NCI-H2081 treated with DMSO at 0.1 percent for 48 hours (cell line): ENCODE measurements at regions not wholly inside any gene's neighbourhood (a gene's known extent, or its start where the extent isn't known, plus 50 kb on each side); places are given as distances from the start of the nearest gene placed in this dataset.

ENCODE experiments used
- DNase-seq: peaks from one replicate; lab custom pipeline; 2025; lab: John Stamatoyannopoulos, UW

DNA sequence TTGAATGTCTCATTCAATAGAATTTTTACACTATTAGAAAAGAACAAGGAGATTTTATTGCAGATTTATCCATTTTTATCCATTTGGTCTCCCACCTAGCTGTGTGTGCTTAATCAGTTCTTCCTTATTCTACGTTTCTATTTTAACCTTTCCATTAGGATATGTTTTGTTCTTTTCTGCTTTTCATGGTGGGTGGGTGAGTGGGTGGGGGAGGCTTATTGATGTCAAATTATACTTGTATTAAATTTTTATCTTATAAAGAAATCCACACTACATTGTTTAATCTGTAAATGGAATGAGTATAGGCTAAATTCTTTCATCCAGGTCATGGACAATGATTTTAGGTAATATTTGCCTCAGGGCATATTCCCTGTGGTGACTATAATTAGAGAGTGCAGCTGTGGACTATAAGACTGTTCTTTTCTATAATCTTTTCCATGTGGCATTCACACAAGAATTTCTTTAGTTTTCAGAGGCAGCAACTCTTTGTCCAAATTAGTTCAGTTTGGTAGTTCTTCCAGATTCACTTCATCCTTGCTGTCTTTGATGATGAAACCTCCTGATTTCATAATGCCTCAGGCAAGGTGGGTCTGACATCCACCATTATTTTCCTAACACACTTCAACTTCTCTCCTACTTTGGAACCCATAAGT is 2451.8 kb downstream of the PCDH7 start:
- no peak for DNase-seq

DNA sequence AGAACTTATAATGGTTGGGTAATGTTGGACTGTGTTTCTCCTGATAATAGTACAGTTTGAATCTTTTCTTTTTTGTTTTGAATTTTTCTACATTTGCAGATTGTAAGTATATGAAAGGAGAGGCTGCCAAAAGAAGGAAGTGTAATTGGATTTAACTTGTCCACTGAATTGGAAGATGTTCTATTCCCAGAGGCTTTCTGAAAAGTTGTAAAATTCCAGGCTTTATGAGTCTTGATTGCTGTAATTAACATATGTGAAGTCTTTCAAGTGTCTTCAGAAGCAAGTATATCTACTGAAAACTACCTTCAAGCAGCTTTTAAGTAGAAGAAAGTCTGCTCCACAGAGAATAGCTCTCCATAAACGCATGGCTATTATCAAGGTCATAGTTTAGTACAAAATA is 2456.4 kb downstream of the PCDH7 start:
- no peak for DNase-seq

DNA sequence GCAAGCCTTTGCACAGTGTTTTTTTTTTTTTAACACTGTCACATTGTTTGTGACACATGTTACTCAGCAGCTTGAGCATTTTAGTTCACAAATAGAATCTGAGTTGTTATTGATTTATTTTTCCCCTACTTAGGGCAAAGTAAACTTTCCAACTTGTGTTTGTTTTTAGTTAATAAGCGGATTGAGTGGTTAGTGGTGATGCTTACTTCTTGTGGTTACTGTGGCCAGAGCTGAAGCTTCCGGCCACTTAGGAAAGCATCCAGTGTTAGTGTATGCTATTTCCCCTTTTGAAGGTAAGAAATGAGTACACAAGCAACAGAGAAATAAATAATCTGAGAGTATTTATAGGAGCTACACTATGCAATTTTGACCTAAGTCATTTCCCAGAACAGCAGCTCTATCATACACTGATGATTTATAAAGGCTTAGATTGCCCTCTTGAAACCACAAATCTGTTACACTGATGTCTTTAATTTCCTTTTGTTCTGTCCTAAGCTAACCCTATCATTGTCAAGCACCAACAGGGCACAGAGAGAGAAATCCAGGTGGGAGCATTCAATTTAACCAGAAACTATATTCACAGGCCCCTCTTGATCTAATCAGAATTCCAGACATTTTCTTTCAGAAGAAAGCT is 2464.6 kb downstream of the PCDH7 start:
- DNase-seq: no peak

DNA sequence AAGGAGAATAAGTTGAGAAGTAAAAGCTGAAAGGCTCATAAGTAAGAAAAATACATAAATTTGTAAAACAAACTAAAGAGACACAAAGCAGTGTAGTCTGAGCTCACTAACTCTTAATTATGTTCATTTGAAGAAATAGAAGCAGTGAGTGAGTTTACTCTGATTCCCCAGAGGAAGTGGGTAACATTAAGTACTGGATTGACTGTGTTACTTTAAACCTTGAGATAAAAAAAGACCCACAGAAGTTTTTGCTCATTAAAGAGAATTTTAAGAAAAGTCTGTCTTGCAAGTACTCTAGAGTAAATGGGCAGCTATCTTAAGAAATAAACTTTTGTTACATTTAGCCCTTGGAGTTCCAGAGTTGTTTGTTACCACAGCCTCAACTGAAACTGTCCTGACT is 2466.9 kb downstream of the PCDH7 start:
- no peak for DNase-seq

DNA sequence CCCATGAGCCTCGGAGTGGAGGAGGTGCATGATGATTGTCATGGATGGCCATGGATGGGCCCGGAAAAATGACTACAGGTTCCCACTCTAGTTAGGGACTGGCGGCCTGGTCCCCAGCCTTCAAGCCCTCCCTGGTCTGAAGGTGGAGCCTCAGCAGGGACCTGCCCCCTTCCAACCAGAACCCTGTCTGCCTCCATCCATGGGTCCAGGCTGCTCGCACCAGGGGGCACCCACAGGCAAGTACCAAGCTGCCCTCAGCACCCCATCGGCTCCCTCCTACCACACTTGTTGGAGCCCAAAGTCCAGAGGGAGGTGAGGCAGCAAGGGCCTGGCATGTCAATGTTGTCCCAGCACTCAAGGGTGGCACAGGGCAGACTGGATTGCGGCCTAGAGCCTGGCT is 2468.6 kb downstream of the PCDH7 start:
- no peak for DNase-seq

DNA sequence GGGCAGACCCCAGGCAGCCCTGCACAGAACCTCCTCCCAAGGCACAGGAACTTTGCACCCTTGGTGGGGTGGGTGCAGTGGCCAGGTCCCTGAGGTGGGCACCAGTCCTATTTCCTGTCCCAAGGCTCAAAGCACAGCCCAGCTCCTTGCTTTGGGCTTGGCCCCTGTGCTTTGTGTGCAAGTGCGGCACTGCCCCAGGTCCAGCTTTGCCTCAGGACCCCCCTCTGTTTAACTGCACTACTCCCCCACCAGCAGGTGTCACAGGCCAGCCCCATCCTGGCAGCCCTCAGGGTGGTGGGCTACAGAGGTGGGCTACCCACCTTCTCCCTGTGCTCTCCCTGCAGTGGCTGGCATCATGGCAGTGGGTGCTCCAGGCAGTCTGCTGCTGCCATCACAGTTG is 2469.0 kb downstream of the PCDH7 start:
- DNase-seq: no peak

DNA sequence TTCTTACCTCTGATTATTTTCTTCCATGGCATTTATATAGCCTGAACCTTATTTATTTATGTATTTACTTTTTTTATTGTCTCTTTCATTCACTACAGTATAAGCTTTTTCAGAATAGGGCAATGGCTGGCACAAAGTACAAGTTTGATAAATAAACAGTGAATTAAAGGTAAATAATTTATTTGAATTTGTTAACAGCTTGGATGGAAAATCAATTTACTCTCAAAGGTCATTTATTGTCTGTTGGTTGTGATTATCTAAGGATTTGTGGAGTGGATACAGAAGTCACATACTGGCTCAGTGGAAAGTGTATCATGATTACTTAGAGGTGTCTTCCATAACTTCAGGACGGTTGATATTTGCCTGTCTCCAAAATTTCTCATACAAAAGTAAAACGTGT is 2472.9 kb downstream of the PCDH7 start:
- no peak for DNase-seq

DNA sequence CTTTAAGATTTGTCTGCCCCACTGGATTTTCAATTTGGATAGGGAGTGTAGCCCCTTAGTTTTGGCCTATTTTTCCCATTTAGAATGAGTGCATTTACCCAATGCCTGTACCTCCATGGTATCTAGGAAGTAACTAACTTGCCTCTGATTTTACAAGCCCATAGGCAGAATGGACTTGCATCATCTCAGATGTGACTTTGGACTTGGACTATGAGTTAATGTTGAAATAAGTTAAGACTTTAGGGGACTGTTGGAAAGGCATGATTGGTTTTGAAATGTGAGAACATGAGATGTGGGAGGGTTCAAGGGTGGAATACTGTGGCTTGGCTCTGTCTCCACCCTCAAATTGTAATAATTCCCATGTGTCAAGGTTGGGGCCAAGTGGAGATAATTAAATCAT is 2480.2 kb downstream of the PCDH7 start:
- DNase-seq: no peak

DNA sequence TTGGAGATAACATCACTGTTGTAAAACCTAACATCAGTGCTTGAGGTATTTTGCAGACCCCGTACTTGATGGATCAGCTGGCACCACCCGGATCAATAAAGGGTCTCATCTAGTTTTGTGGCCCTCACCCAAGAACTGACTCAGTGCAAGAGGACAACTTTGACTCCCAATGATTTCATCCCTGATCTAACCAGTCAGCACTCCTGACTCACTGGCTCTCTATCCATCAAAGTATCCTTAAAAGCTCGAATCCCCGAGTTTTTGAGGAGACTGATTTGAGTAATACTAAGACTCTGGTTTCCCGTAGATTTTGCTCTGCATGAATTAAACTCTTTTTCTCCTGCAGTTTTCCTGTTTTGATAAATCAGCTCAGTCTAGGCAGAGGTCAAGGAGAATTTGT is 2498.1 kb downstream of the PCDH7 start:
- no peak for DNase-seq

DNA sequence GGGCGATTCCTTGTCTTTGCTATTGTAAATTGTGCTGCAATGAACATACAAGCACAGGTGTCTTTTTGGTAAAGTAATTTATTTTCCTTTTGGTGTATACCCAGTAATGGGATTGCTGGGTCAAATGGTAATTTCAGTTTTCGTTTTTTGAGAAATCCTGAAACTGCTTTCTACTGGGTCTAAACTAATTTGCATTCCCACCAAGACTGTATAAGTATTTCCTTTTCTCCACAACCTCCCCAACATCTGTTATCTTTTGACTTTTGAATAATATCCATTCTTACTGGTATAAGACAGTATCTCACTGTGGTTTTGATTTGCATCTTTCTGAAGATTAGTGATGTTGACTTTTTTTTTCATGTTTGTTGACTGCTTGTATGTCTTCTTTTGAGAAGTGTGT is 2506.0 kb downstream of the PCDH7 start:
- no peak for DNase-seq

DNA sequence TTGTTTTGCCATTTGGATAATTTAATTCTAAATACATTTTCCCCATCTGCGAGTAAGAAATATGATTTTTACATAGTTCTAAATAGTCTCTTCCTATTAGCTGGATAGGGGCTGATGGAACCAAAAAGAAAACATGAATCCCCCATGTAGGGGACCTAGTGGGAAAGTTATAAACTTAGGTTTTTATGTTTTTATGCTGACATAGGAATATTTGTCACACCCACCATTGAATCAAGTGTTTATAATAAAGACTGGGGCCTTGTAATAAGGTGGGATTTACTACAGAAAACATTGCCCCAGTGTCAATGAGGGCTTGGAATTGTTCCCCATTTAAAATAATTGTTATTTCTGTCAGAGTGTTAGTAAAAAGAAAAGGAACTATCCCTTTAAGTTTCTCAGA is 2506.6 kb downstream of the PCDH7 start:
- DNase-seq: no peak

DNA sequence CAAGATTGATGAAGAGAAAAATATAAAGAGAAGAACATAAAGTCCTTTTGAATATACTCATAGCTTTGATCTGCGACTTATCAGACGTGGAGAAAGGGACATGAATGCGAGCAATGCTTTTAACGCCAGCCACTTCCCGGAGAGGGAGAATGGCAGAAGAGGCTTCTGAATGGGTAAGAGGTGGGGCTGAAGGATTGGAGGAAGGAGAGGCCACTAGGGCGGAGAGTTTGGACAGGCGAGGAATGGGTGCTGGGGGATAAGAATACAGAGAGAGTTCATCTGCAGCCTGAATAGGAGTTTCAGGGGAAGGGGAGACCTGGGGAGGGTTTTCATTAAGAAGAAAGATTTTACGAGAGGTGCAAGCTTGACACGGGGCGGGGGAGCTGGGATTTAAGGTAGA is 2534.9 kb downstream of the PCDH7 start:
- DNase-seq: no peak

DNA sequence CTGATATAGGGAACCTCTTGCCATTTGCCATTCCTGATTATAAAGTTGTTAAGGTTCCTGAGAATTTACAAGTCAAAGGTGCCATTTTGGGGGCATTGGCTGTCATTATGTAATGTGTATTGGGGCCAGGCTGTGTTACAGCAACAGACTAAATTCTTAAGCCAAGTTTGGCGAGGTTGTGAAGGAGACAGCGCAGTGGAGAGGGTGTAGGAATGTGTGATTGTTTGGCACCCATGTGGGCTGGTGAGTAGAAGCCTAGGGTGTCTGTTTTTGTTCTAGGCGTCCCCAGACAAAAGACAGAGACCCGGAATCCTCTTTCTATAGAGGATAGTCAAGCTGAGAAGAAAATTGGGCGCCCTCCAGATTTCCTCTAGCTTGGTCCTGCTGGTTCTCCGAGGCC is 2535.3 kb downstream of the PCDH7 start:
- DNase-seq: no peak

DNA sequence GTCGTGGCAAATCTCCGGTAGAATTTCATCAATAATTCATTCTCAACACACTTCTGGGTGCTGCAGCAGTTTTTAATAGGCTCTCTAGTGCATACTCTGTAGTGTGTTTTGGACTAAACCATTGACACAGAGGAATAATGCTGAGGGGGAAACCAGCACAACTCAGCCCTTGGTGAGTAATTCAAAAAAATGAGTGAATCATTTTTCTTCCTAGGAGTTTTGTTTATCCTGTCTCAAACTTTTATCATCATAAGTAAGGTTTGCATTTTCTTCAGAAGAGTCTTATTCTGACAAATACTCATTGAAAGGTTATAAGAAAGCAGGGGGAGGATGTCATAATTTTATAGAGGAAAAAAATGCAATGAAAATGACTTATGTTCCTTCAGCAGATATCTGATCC is 2542.7 kb downstream of the PCDH7 start:
- DNase-seq: no peak

DNA sequence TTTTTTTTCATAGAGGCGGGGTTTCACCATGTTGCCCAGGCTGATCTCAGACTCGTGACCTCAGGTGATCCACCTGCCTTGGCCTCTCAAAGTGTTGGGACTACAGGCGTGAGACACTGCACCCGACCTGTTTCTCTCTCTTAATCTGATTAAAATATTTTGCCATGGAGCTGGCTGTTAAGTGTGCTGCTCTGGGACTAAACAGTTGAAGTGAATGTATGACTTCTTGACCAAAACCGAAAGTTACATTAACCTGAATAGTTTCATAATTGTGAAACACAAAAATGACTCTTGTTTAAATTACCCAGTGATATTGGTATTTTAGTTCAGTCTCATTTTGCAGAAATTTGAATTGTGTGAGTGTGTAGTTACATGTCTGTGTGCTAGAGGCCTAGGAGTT is 2548.6 kb downstream of the PCDH7 start:
- no peak for DNase-seq

DNA sequence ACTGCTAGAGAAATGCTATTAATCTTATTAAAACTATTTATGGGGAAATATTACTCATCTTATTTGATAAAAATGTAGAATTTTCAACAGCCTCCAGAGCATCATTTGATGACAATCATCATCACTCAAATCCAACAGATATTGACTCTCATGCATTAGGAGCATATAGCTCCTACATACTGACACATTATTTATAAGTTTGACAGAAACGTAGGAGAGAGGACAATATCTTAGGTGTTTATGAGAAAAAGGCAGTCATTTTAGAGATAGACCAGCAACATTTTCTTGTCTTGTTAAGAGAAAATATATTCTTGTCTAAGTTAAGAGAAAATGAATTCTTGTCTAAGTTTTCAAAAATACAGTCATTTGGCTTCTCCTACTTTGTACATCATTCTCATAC is 2550.2 kb downstream of the PCDH7 start:
- no peak for DNase-seq

DNA sequence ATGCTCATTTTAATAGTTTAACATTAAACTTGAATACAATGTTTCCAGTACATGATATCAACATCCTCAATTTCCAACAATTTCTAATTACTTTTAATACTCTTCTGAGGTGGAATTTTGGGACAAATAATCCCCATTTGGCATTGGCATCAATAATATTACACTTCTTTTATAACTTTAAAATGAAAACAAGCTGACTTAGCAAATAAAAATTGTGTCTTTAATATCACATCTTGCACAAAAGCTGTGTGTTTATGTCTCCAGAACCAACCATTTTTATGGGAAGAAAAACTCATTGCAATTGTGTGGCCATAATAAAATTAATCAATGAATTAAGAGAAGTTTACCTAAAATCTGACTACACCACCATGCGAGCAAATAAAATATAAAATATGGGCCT is 2552.6 kb downstream of the PCDH7 start:
- no peak for DNase-seq

DNA sequence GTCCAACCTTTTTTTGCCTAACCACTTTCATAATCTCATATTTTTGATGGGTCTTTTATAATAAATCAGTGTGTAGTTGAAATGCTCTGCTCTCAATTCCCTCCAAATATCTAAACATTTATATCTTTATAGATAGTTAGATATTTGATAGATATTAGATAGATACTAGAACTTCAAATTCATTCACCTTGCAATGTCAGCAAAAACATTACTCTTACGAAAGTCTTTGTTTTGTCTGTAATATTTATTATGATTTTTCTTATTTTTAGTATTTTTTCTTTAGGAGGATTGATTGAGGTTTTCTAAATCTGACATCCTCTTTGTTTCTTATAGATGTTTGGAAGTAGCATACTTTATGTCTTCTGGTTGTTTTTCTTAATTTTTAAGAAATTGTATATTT is 2563.6 kb downstream of the PCDH7 start:
- DNase-seq: no peak

DNA sequence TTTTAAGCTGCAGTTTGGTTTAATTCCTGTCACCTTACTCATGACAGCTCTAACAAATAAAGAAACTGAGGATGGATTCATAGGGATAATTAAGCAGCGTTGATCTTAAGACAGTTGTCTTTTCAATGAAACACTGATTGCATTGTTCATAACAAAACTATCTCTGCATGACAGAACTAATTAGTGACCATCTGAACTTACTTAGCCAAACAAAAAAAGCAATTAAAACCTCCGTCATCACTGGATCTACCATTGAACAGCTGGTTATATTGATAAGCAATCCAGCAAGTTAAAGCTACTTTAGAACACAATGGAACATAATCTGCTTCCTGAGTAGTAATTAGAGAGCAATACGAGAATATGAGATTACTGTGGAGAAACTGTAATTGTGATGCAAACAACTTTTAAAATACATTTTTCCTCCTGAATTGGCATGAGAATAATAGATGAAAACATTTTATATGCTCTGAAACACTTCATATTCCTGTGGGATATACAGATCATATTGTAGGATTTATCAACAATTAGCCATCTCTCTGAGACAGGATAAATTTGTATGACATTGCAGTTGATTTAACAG is 2576.8 kb downstream of the PCDH7 start:
- DNase-seq: no peak

DNA sequence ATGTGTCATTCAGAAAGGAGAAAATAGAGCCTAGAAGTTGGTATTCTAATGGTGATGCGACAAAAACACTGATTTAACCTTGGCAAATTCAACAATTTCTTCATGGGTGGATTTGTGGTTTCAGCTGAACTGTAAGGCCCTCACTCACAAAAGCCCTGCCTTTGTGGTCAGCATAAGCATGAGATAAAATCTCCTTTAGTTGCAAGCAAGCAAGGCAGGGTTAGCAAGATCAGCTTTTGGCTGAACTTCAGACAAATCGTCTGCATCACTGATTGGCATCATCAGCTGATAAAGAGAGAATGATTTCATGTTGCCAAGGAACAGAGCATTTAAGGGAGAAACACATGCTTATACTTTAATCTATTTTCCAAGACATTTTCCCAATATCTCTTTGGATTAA is 2582.2 kb downstream of the PCDH7 start:
- DNase-seq: no peak

DNA sequence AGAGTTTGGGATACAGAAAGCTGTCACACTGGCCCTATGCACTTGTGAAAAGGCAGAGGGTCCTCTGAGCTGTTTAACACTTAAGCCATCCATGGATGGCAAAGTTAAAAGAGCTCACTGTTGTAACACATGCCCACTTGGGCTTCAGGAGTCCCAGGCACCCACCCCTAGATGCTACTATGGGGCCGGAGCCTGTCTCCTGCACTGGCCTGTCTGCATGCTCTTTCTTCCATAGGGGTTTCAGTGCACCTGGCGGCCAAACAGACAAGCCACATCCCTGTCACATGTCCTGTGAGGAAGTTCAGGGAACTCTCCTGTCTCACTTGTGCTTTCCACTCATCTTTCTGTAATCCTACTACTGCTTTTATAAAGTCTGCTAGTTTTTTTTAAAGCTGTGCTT is 2586.0 kb downstream of the PCDH7 start:
- DNase-seq: no peak

DNA sequence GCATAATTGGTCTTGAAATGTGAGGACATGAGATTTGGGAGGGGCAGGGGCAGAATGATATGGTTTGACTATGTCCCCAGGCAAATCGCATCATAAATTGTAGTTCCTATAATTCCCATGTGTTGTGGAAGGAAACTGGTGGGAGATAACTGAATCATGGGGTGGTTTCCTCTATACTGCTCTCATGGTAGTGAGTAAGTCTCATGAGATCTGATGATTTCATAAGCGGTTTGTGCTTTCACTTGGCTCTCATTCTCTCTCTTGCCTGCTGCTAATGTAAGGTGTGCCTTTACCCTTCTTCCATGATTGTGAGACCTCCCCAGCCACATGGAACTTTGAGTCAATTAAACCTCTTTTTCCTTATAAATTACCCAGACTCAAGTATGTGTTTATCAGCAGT is 2595.9 kb downstream of the PCDH7 start:
- no peak for DNase-seq

DNA sequence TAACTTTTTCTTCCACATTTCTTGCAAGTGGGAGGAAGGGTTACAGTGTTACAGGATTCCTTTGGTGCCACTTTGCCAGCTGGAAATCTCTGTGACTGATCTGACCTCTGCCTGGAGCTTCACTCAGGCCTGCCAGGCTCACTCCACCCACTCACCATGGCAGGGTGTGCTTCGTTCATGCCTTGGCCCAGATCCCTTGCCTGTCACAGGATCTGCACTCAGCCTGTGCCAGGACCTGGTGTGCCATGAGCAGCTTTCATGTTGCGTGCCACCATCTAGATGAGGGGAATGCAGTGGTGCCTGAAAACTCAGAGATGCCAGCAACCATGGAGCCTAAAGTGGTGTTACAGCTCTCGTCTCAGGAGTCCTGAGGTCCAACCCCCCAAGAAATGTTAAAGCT is 2596.4 kb downstream of the PCDH7 start:
- DNase-seq: no peak

DNA sequence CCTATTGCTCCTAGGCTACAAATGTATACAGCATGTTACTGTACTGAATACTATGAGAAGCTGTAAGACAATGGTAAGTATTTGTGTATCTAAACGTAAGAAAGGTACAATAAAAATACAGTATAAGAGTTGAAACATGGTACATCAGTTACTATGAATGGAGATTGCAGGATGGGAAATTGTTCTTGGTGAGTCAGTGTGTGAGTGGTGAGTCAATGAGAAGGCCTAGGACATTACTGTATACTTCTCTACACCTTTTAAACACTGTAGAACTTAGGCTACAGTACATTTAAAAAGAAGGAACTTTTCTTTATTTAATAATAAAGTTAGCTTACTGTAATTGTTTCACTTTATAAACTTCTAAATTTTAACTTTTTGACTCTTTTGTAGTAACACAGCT is 2603.2 kb downstream of the PCDH7 start:
- no peak for DNase-seq
